ENCODE measurements at regions not wholly inside any gene's neighbourhood (a gene's known extent, or its start where the extent isn't known, plus 50 kb on each side); places are given as distances from the start of the nearest gene placed in this dataset.
"Not testable (repeated sequence)": the region's sequence is repeated elsewhere in the genome, so short reads cannot be mapped to it uniquely, and the experiment has no call there.

DNA sequence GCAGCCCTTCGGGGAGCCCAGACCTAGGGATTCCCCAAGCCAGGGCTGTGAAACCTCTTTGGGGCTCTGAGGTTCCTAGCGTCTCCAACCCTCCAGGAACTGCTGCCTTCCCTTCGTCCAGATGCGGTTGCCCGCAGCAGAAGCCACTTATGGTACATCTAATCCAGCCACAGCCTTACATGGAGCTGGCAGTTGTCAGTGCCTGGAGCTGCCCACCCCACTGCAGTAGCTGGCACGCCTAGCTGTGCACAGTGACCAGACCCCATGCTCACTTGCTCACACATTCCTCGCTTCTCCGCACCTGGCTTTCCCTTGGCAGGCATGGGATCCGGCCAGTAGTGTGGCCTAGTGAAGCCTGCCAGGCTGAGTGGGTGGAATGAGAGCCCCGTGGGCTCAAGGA, 547.6 kb downstream of the TBC1D32 start:
- DNase-seq, result no peak

DNA sequence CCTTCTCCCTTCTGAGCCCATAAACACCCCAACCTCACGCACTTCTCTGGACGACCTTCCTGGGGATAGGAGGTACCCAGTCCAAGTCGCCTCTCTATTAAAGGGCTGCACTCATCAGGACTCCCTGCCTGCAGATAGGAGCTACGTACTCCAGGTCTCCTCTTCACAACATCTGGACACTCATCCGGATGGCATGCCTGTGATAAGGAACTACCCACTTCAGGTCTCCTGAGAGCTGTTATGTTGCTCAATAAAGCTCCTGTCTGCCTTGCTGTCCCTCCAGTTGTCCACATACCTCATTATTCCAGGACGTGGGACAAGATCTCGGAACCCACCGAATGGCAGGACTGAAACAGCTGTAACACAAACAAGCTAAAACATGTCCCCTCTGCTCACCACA, 548.0 kb downstream of the TBC1D32 start:
- no peak for DNase-seq

- DNase-seq, result no peak
Measured at GRCh38 chr6:120785459-120786086, 548.7 kb downstream of the TBC1D32 start.

GRCh38 chr6:120779441-120779840, 554.8 kb downstream of the TBC1D32 start:
- DNase-seq, result no peak

DNA sequence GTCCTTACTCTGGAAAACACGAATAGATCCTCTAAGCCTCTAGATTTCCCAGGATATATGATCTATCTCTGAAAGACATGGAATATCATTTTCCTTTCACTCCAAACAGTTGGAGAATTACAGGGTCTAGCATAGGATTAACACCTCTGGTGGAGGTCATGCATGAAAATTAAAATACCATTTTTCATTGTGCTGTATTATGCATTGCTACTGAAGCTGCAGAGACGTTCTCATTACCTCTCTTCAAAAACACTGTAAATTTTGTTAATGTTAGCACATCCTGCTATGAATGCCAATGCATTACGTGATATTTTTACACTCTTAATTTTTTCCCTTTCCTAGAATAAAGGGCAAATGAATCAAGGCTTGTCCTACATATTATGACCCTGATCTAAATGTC, 558.6 kb downstream of the TBC1D32 start:
- no peak for DNase-seq

- no peak for DNase-seq
Measured at GRCh38 chr6:120774275-120774674, 560.0 kb downstream of the TBC1D32 start.

DNA sequence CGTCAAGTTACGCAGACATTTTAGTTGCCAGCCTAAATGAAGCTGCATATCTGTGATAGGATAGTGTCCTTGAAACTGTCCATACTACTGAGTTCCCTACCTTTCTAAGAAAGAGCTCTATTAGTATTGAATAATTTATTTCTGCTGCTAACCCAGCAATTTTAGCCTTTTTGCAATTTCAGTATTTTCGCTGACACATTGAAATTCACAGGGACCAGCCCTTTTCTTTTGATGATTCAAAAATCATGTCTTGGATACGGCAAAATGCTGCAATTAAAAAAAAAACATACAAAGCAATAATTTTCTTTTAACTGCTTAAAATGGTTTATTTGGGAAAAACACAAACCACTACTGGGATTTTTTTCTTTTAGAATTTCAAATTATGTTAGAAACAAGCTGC, 563.3 kb downstream of the TBC1D32 start:
- DNase-seq, result no peak

- DNase-seq, result no peak
Measured at GRCh38 chr6:120764312-120764711, 570.0 kb downstream of the TBC1D32 start.

DNA sequence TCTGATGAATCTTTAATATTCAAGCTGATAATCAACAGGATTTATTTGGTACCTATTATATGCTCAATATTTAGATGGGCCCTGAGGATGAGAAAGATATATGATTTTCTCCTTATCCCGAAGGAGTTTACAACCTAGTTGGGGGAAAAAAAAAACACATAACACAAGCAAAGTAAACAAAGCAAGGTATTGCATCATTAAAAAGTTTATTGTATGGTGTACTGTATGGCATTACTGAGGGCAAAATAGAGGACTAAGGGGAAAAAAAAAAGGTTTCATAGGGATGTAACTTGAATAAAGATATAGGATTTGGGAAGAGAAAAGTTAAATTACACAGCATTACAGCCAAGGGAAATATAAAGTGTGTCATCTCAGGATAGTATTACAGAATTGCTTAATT, 574.7 kb downstream of the TBC1D32 start:
- DNase-seq, result no peak

GRCh38 chr6:120748574-120748973, 585.7 kb downstream of the TBC1D32 start:
- not testable (repeated sequence) for DNase-seq

DNA sequence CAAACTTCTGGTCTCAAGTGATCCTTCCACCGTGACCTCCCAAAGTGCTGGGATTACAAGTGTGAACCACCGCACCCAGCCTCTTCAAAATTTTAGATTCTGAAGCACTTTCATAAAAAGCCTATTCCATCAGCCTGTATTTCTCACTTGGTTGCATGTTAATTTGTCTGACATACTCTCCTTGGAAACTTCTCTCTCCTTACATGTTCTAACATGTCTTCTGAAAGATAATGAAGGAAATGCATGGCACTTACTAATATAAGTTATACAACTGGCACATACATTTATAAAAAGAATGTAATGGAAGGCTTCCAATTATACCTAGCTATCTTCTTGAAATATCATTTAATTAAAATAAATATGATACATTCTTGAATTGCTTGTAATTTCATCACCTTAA, 597.5 kb downstream of the TBC1D32 start:
- no peak for DNase-seq

- DNase-seq, result no peak
Measured at GRCh38 chr6:120735641-120736040, 598.6 kb downstream of the TBC1D32 start.

GRCh38 chr6:120711255-120711654, 623.0 kb downstream of the TBC1D32 start:
- DNase-seq, result no peak

- DNase-seq, result no peak
Measured at GRCh38 chr6:120700001-120700400, 634.3 kb downstream of the TBC1D32 start.

DNA sequence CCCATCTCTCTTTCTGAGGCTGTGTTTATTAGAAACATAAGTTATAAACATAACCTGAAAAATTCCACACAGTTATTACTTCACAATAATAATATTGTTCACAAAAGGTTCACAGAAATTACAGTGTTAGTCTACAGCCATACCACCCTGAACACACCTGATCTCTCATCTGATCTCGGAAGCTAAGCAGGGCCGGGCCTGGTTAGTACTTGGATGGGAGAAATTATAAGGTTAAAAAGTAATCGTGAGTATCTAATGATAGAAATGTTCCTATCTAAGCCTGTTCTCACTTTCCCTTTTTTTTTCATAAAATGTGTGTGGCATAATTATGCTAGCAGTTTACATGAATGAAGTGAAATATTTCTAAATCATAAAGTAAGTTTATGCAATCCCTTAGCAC, 647.8 kb downstream of the TBC1D32 start:
- DNase-seq, result no peak

DNA sequence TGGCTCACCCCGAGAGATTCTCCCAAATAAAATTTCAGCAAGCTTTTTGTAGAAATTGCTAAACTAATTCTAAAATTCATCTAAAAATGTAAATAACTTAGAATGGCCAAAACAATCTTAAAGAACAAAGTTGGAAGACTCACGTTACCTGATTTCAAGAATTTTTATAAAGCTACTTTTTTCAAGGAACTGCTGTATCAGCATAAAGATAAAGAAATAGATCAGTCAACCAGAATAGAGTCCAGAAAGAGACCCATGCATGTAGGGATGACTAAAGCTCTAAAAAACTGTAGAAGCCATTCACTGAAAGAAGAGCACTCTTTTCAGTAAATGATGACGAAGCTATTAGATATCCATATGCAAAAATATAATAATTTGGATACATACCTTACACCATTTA, 652.1 kb downstream of the TBC1D32 start:
- DNase-seq, result no peak

- DNase-seq, result no peak
Measured at GRCh38 chr6:120681204-120681603, 653.1 kb downstream of the TBC1D32 start.

GRCh38 chr6:120675886-120676285, 658.4 kb downstream of the TBC1D32 start:
- DNase-seq, result no peak

DNA sequence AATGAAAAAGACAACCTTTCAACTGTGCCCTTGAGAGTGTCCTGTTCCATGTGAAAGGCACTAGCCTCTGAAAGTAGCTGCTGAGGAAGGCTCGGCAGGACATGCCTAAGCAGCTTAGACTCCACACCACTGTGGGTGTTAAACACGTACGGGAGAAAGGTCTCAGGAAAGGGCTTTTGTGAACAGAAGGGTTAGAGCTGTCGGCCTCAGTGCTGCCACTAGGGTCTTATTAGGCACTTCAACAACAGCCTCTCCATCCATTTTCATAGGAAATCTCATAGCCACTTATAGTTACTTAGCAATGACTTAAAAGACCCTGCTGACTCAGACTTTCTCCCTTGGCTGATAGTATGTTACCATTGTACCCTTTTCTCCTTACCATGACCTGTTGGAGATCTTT, 662.8 kb downstream of the TBC1D32 start:
- no peak for DNase-seq

DNA sequence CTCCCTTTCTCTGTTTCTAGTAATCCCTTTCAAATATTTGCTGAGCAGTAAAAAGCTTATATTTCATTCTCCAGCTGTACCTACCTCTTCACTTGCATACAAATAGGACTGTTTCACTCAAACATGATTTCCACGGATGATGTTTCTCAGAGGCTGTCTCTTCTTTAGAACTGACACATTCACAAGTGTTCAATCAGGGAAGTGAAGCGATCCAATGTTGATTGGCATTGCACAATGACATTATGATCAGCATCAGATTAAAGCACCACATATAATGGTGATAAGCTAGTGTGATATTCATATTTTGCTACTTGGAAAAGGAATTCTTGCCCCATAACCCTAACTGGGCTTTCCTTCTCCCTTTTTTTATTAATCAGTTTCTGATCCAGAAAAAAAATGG, 681.8 kb downstream of the TBC1D32 start:
- DNase-seq, result no peak

GRCh38 chr6:120648713-120649112, 685.6 kb downstream of the TBC1D32 start:
- no peak for DNase-seq

GRCh38 chr6:120646101-120646500, 688.2 kb downstream of the TBC1D32 start:
- DNase-seq, result no peak

DNA sequence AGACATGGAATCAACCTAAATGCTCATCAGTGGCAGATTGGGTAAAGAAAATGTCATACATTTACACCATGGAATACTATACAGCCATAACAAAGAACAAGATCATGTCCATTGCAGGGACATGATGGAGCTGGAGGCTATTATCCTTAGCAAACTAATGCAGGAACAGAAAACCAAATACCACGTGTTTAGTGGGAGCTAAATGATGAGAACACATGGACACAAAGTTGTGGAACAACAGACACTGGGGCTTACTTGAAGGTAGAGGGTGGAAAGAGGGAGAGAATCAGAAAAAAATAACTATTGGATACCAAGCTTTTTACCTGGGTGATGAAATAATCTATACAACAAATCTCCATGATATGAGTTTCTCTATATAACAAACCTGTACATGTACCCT, 701.3 kb downstream of the TBC1D32 start:
- DNase-seq, result no peak

DNA sequence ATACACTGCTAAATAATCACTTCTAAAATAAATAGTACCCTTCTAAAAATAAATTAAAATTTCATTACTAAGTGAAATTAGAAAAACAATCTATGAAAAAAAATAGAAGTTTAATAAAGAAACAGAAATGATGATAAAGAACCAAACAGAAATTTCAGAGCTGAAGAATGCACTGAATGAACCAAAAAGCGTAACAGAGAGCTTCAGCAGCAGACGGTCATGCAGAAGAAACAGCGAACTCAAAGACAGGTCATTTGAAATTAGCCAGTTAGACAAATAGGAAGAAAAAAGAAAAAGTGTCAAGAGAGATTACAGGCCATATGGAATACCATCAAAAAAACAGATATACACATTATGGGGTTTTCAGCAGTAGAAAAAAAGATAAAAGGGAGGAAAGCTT, 706.7 kb downstream of the TBC1D32 start:
- DNase-seq, result no peak

- DNase-seq, result no peak
Measured at GRCh38 chr6:120622127-120622631, 712.1 kb downstream of the TBC1D32 start.
